Neural progenitor cell (in vitro differentiated cells): ENCODE measurements at regions not wholly inside any gene's neighbourhood (a gene's known extent, or its start where the extent isn't known, plus 50 kb on each side); places are given as distances from the start of the nearest gene placed in this dataset.

ENCODE experiments used
- CTCF ChIP-seq: fragments of 200-600 bp; sonication (generic); IDR thresholded peaks from 2 replicates; pipeline ENCODE4 v1.5.1; 2017; ENCODE audit warnings: antibody characterized with exemption, mild to moderate bottlenecking
- EZH2 ChIP-seq: fragments of 200-600 bp; sonication (generic); IDR thresholded peaks from 2 replicates; pipeline ENCODE4 v1.6.1; 2017; ENCODE audit warnings: antibody characterized with exemption, mild to moderate bottlenecking, moderate library complexity

- TF ChIP-seq CTCF = no peak
- no peak for TF ChIP-seq EZH2
Measured at GRCh38 chr2:230634146-230634545, 78.5 kb upstream of the CAB39 start.
